OCI-LY7 (cell line): ENCODE measurements at regions not wholly inside any gene's neighbourhood (a gene's known extent, or its start where the extent isn't known, plus 50 kb on each side); places are given as distances from the start of the nearest gene placed in this dataset.

Experiments used
- CTCF ChIP-seq: fragments of 200-600 bp; sonication (generic); conservative IDR thresholded peaks from 2 replicates; pipeline ENCODE4 v1.5.1; 2014; ENCODE audit warnings: mild to moderate bottlenecking, antibody characterized with exemption, low read length, moderate library complexity, mixed read lengths
- EZH2phosphoT487 ChIP-seq: fragments of 200-600 bp; sonication (generic); IDR thresholded peaks from 2 replicates; pipeline ENCODE4 v1.6.1; 2018; ENCODE audit warnings: low read depth, borderline replicate concordance, mild to moderate bottlenecking, mixed run types, antibody characterized with exemption, low read length, moderate library complexity, mixed read lengths

- TF ChIP-seq CTCF = no peak
- no peak for TF ChIP-seq EZH2phosphoT487
These were observed 2759.4 kb downstream of the PCDH9 start for GRCh38 chr13:64470751-64471150.
